ENCODE measurements at regions not wholly inside any gene's neighbourhood (a gene's known extent, or its start where the extent isn't known, plus 50 kb on each side); places are given as distances from the start of the nearest gene placed in this dataset.

- no peaks in the 10 kb centered on the region for H3K79me1 ChIP-seq (ENCODE audit: low read depth in 1 of 2, low read length in 2 of 2)
- H4K91ac ChIP-seq (ENCODE audit: insufficient read depth, low read depth, low read length), result no peak overlapping the region
- BruUV-seq (replicated peaks), result no TSS peak
- no peak overlapping the region for H3K27ac ChIP-seq (ENCODE audit: insufficient read depth, low read length)
- no peak overlapping the region for H4K8ac ChIP-seq (ENCODE audit: low read depth in 2 of 2, low read length in 2 of 2)
- ChIA-PET CTCF (no interaction called here), POLR2A (ENCODE audit: unreplicated experiment) (no interaction called here)
- in situ Hi-C loops (cut with MboI; ENCODE audit: low sequenced_read_pairs) (loop anchor here (25.0 kb wide), 1 partner anchor 932 kb away; no protein-coding TSS in a partner anchor), intact Hi-C loops (cut with micrococcal nuclease) (no loop called here), dilution Hi-C loops (cut with HindIII; ENCODE audit: low sequenced_read_pairs, unreplicated experiment) (loop anchor here (25.0 kb wide), 1 partner anchor 107 kb away; no protein-coding TSS in a partner anchor)
- H2BK5ac ChIP-seq (ENCODE audit: low read depth, low read length, poor library complexity, severe bottlenecking), result no peak overlapping the region
- no peaks in the 10 kb centered on the region for H3K36me3 ChIP-seq (ENCODE audit: control insufficient read depth, insufficient read depth, low read length)
- H3K14ac ChIP-seq (replicated peaks; ENCODE audit: low read depth, low read length), result no peak overlapping the region
- no peak for DNase-seq
- TF ChIP-seq SMC3 (IDR thresholded peaks at IDR 0.05; ENCODE audit: low read depth, low read length) (no peak), MXI1 (IDR thresholded peaks at IDR 0.05; ENCODE audit: borderline replicate concordance, low read depth, low read length) (no peak), POLR2A (IDR thresholded peaks at IDR 0.05; ENCODE audit: low read depth, low read length) (no peak), RAD21 (IDR thresholded peaks at IDR 0.05; ENCODE audit: low read length) (no peak), CEBPB (IDR thresholded peaks at IDR 0.05; ENCODE audit: low read depth, low read length) (no peak)
- H4K5ac ChIP-seq (ENCODE audit: low read depth, low read length), result no peak overlapping the region
- no CpG with 5 or more reads among the region's 2 CpGs for WGBS, 2 experiments (ENCODE audit: extremely low coverage in 2 of 2, insufficient read length in 1 of 2)
- no peak overlapping the region for H2AK9ac ChIP-seq (replicated peaks; ENCODE audit: low read depth, low read length, poor library complexity)
- no peak for ATAC-seq (ENCODE audit: low read depth)
- H4K20me1 ChIP-seq (ENCODE audit: insufficient read depth, low read length), result no peaks in the 10 kb centered on the region
- H3K27me3 ChIP-seq (ENCODE audit: control insufficient read depth, insufficient read depth, low read length), result peaks cover 33% of the 10 kb centered on the region
- H3K4ac ChIP-seq (ENCODE audit: low read depth, low read length), result no peak overlapping the region
- H3K9me3 ChIP-seq (ENCODE audit: control insufficient read depth, insufficient read depth, low read length), result no peaks in the 10 kb centered on the region
- no peak overlapping the region for H3K4me2 ChIP-seq (ENCODE audit: low read depth, low read length)
- H3K9ac ChIP-seq (ENCODE audit: low read depth, low read length), result no peak overlapping the region
- H2BK15ac ChIP-seq (ENCODE audit: low read depth, low read length), result no peak overlapping the region
- H3K4me3 ChIP-seq (ENCODE audit: insufficient read depth, low read depth, low read length), result no peak overlapping the region
- no peak overlapping the region for H2AK5ac ChIP-seq (ENCODE audit: low read depth, low read length)
- H2AFZ ChIP-seq (replicated peaks; ENCODE audit: low read length, poor library complexity), result no peak overlapping the region
- H3K56ac ChIP-seq (ENCODE audit: extremely low read depth, insufficient read depth, low read length), result no peak overlapping the region
- H3K4me1 ChIP-seq (ENCODE audit: control insufficient read depth, insufficient read depth, low read length), result no peaks in the 10 kb centered on the region
- no peak overlapping the region for H3K23ac ChIP-seq (ENCODE audit: low read depth, low read length)
- no peak overlapping the region for H3K18ac ChIP-seq (ENCODE audit: low read depth, low read length)
- H2BK20ac ChIP-seq (ENCODE audit: low read depth, low read length), result no peak overlapping the region
- H3K9me1 ChIP-seq (ENCODE audit: insufficient read depth, low read length), result 0 out of 2 replicates have a peak, but pooled peaks cover 2% of the 10 kb centered on the region
- H2BK120ac ChIP-seq (ENCODE audit: low read depth, low read length), result no peak overlapping the region
These were observed 78.0 kb downstream of the RCN1 start for GRCh38 chr11:32168924-32169323.

Measured in IMR-90 (cell line).